OCI-LY7 (cell line): ENCODE measurements at regions not wholly inside any gene's neighbourhood (a gene's known extent, or its start where the extent isn't known, plus 50 kb on each side); places are given as distances from the start of the nearest gene placed in this dataset.
A peak's percentile ranks its signal among the peaks of the same experiment; 100 is the strongest.

ENCODE experiments used
- CTCF ChIP-seq: fragments of 200-600 bp; sonication (generic); conservative IDR thresholded peaks from 2 replicates; pipeline ENCODE4 v1.5.1; 2014; ENCODE audit warnings: mild to moderate bottlenecking, antibody characterized with exemption, low read length, moderate library complexity, mixed read lengths
- EZH2phosphoT487 ChIP-seq: fragments of 200-600 bp; sonication (generic); IDR thresholded peaks from 2 replicates; pipeline ENCODE4 v1.6.1; 2018; ENCODE audit warnings: low read depth, borderline replicate concordance, mild to moderate bottlenecking, mixed run types, antibody characterized with exemption, low read length, moderate library complexity, mixed read lengths

- TF ChIP-seq CTCF (peak; percentile 67), EZH2phosphoT487 (no peak)
Observed at GRCh38 chr5:108481355-108481931, 99.5 kb upstream of the FBXL17 start.
